NB4 (cell line): ENCODE measurements at regions not wholly inside any gene's neighbourhood (a gene's known extent, or its start where the extent isn't known, plus 50 kb on each side); places are given as distances from the start of the nearest gene placed in this dataset.
A peak's percentile ranks its signal among the peaks of the same experiment; 100 is the strongest.

Experiments
- DNase-seq: peaks from one replicate; pipeline ENCODE4 v3.0.0; 2010; ENCODE audit warnings: low read depth
- H3K4me3 ChIP-seq: one replicate; pipeline ENCODE4 v1.5.1; 2011; ENCODE audit warnings: mild to moderate bottlenecking, low read depth, low read length, moderate library complexity
- CTCF ChIP-seq: IDR thresholded peaks from one replicate; pipeline ENCODE4 v1.5.1; 2012; ENCODE audit warnings: low read depth, low read length
- MAX ChIP-seq: IDR thresholded peaks from 2 replicates; pipeline ENCODE4 v1.6.1; 2011; ENCODE audit warnings: low read depth, low read length
- MYC ChIP-seq: IDR thresholded peaks from 2 replicates; pipeline ENCODE4 v1.6.1; 2011; ENCODE audit warnings: low read depth, low read length
- POLR2A ChIP-seq: IDR thresholded peaks from 2 replicates; pipeline ENCODE4 v1.6.1; 2011; ENCODE audit warnings: mild to moderate bottlenecking; ENCODE audit not compliant: insufficient read length; ENCODE audit errors: extremely low read depth

- no peak for DNase-seq
- H3K4me3 ChIP-seq: no peak overlapping the region
- no peak for TF ChIP-seq MYC
- TF ChIP-seq POLR2A: no peak
- TF ChIP-seq MAX: no peak
Observed at GRCh38 chr20:40110311-40110831, 578.7 kb downstream of the MAFB start.

- no peak for DNase-seq
- TF ChIP-seq MYC (no peak), CTCF (no peak), POLR2A (no peak), MAX (no peak)
- no peak overlapping the region for H3K4me3 ChIP-seq
Observed at GRCh38 chr20:40109136-40109535, 579.9 kb downstream of the MAFB start.

GRCh38 chr20:40108321-40108720 lies 580.7 kb downstream of the MAFB start:
- TF ChIP-seq POLR2A: no peak
- TF ChIP-seq CTCF: no peak
- no peak for TF ChIP-seq MAX
- no peak for TF ChIP-seq MYC
- H3K4me3 ChIP-seq: no peak overlapping the region
- no peak for DNase-seq

- peak; percentile 43 for DNase-seq
- TF ChIP-seq CTCF (no peak), MAX (no peak), MYC (no peak), POLR2A (no peak)
- H3K4me3 ChIP-seq: no peak overlapping the region
Observed at GRCh38 chr20:40104959-40105358, 584.1 kb downstream of the MAFB start.

GRCh38 chr20:40103420-40103819 lies 585.6 kb downstream of the MAFB start:
- DNase-seq: no peak
- no peak overlapping the region for H3K4me3 ChIP-seq
- TF ChIP-seq MYC: no peak
- TF ChIP-seq MAX: no peak
- TF ChIP-seq POLR2A: no peak
- TF ChIP-seq CTCF: no peak

GRCh38 chr20:40101560-40101959 lies 587.5 kb downstream of the MAFB start:
- no peak overlapping the region for H3K4me3 ChIP-seq
- TF ChIP-seq MAX (no peak), CTCF (no peak), MYC (no peak), POLR2A (no peak)
- DNase-seq: no peak
